GM21576 (cell line): ENCODE measurements at regions not wholly inside any gene's neighbourhood (a gene's known extent, or its start where the extent isn't known, plus 50 kb on each side); places are given as distances from the start of the nearest gene placed in this dataset.

Experiments
- ATAC-seq: cut with Tn5 transposase; IDR thresholded peaks from one replicate; pipeline ENCODE4 v1.9.1; 2021; ENCODE audit warnings: mild to moderate bottlenecking, moderate library complexity; ENCODE audit not compliant: unreplicated experiment

- ATAC-seq, result no peak
These were observed 76.1 kb downstream of the CMPK2 start for GRCh38 chr2:6789559-6790138.

GRCh38 chr2:6791682-6792081 is 74.0 kb downstream of the CMPK2 start:
- no peak for ATAC-seq

- no peak for ATAC-seq
These were observed 72.8 kb downstream of the CMPK2 start for GRCh38 chr2:6792883-6793282.

GRCh38 chr2:6793371-6793770 is 72.3 kb downstream of the CMPK2 start:
- ATAC-seq, result no peak

- no peak for ATAC-seq
These were observed 71.8 kb downstream of the CMPK2 start for GRCh38 chr2:6793913-6794312.

- no peak for ATAC-seq
These were observed 71.3 kb downstream of the CMPK2 start for GRCh38 chr2:6794448-6794847.
